ENCODE measurements at regions not wholly inside any gene's neighbourhood (a gene's known extent, or its start where the extent isn't known, plus 50 kb on each side); places are given as distances from the start of the nearest gene placed in this dataset.

- no peak for TF ChIP-seq CTCF (IDR thresholded peaks at IDR 0.05 in 2 of 3, conservative IDR thresholded peaks at IDR 0.05 in 1 of 3; ENCODE audit: control insufficient read depth in 2 of 3, extremely low read depth in 1 of 3, insufficient read depth in 1 of 3, low read depth in 3 of 3, low read length in 3 of 3)
- no peak for TF ChIP-seq POLR2A (IDR thresholded peaks at IDR 0.05; ENCODE audit: low read depth, low read length)
Measured at GRCh38 chr1:199641531-199641930, 386.0 kb upstream of the NR5A2 start.
